GM12878 (cell line): ENCODE measurements at regions not wholly inside any gene's neighbourhood (a gene's known extent, or its start where the extent isn't known, plus 50 kb on each side); places are given as distances from the start of the nearest gene placed in this dataset.

Source experiments
- CBX5 ChIP-seq: sonication (generic); IDR thresholded peaks from 2 replicates; pipeline ENCODE4 v1.6.1; 2016; ENCODE audit warnings: low read depth, moderate library complexity, mild to moderate bottlenecking, inconsistent platforms
- CHD1 ChIP-seq: IDR thresholded peaks from 2 replicates; pipeline ENCODE4 v1.6.1; 2012; ENCODE audit warnings: low read depth, low read length, improper control_type of control experiment
- CHD2 ChIP-seq: IDR thresholded peaks from 2 replicates; pipeline ENCODE4 v1.6.1; 2011; ENCODE audit warnings: low read depth, low read length, improper control_type of control experiment, borderline replicate concordance
- EZH2 ChIP-seq: IDR thresholded peaks from 2 replicates; pipeline ENCODE4 v1.6.1; 2012; ENCODE audit warnings: low read depth, mild to moderate bottlenecking, control low read depth, inconsistent platforms, low read length, borderline replicate concordance; ENCODE audit not compliant: control insufficient read depth
- POLR2A ChIP-seq: IDR thresholded peaks from 2 replicates; pipeline ENCODE4 v1.6.1; 2011; ENCODE audit warnings: low read depth, mild to moderate bottlenecking, low read length
- REST ChIP-seq: IDR thresholded peaks from 2 replicates; pipeline ENCODE4 v1.6.1; 2012; ENCODE audit warnings: mild to moderate bottlenecking, low read depth, low read length
- SREBF2 ChIP-seq: IDR thresholded peaks from 2 replicates; pipeline ENCODE4 v1.6.1; 2012; ENCODE audit warnings: mild to moderate bottlenecking, low read length
- ZNF24 ChIP-seq: fragments of 450-650 bp; IDR thresholded peaks from 2 replicates; pipeline ENCODE4 v1.6.1; 2017; ENCODE audit warnings: antibody characterized with exemption, mild to moderate bottlenecking

- no peak for TF ChIP-seq SREBF2
- TF ChIP-seq REST, result no peak
- no peak for TF ChIP-seq POLR2A
- TF ChIP-seq EZH2, result no peak
- no peak for TF ChIP-seq CHD2
- no peak for TF ChIP-seq CBX5
- TF ChIP-seq CHD1, result no peak
- no peak for TF ChIP-seq ZNF24
Observed at GRCh38 chr14:28901631-28902030, 135.0 kb downstream of the FOXG1 start.
